CD8-positive, alpha-beta memory T cell (primary cell): ENCODE measurements at regions not wholly inside any gene's neighbourhood (a gene's known extent, or its start where the extent isn't known, plus 50 kb on each side); places are given as distances from the start of the nearest gene placed in this dataset.

Experiments
- CTCF ChIA-PET: fragments of 350-600 bp; sonication (Branson Sonifier 250); formaldehyde crosslinking; loops from one replicate; lab custom pipeline; 2021; ENCODE audit warnings: antibody characterized with exemption; lab: Charles Lee
- POLR2A ChIA-PET: fragments of 350-600 bp; sonication (Branson Sonifier 250); formaldehyde crosslinking; loops from one replicate; lab custom pipeline; 2021; ENCODE audit warnings: antibody characterized with exemption; lab: Charles Lee
- DNase-seq, 5 donors: peaks; one replicate each; pipeline versions ENCODE4 v3.0.0 to v3.0.0-alpha.2; 2020 to 2022; ENCODE audit warnings: mixed read lengths in 1 of 5
- H3K27ac ChIP-seq: one replicate; pipeline ENCODE4 v1.7.0; 2013; ENCODE audit warnings: low read depth, mild to moderate bottlenecking, low read length, moderate library complexity
- H3K27me3 ChIP-seq: 2 replicates; pipeline ENCODE4 v1.7.0; 2013; ENCODE audit warnings: low read length, mild to moderate bottlenecking; ENCODE audit not compliant: insufficient read depth, poor library complexity, severe bottlenecking
- H3K36me3 ChIP-seq: 2 replicates; pipeline ENCODE4 v1.7.0; 2013; ENCODE audit warnings: mild to moderate bottlenecking, low read length, moderate library complexity; ENCODE audit not compliant: insufficient read depth
- H3K4me1 ChIP-seq: 2 replicates; pipeline ENCODE4 v1.7.0; 2013; ENCODE audit warnings: mild to moderate bottlenecking, low read length, moderate library complexity; ENCODE audit not compliant: insufficient read depth
- H3K4me3 ChIP-seq: 2 replicates; pipeline ENCODE4 v1.7.0; 2013; ENCODE audit warnings: mild to moderate bottlenecking, low read length
- H3K9me3 ChIP-seq: 2 replicates; pipeline ENCODE4 v1.7.0; 2013; ENCODE audit warnings: mild to moderate bottlenecking, low read length
- H3K27ac Mint-ChIP-seq, 8 donors: one replicate each; pipeline ENCODE4 v1.8.0; 2020 to 2021; ENCODE audit warnings: mixed read lengths in 8 of 8, mild to moderate bottlenecking in 6 of 8, inconsistent platforms in 3 of 8, moderate library complexity in 3 of 8
- H3K27me3 Mint-ChIP-seq, 2 donors: one replicate each; pipeline ENCODE4 v1.8.0; 2020 to 2021; ENCODE audit warnings: mixed read lengths in 2 of 2, mild to moderate bottlenecking in 1 of 2, moderate library complexity in 1 of 2
- H3K36me3 Mint-ChIP-seq, 3 donors: one replicate each; pipeline ENCODE4 v1.8.0; 2020 to 2021; ENCODE audit warnings: mixed read lengths in 3 of 3, inconsistent platforms in 1 of 3, mild to moderate bottlenecking in 1 of 3
- H3K4me1 Mint-ChIP-seq, 3 donors: one replicate each; pipeline ENCODE4 v1.8.0; 2020 to 2021; ENCODE audit warnings: mixed read lengths in 3 of 3, inconsistent platforms in 1 of 3, mild to moderate bottlenecking in 1 of 3
- H3K4me3 Mint-ChIP-seq, 7 donors: one replicate each; pipeline ENCODE4 v1.8.0; 2020 to 2021; ENCODE audit warnings: mixed read lengths in 7 of 7, mild to moderate bottlenecking in 6 of 7, moderate library complexity in 4 of 7, inconsistent platforms in 2 of 7
- H3K9me3 Mint-ChIP-seq, 5 donors: one replicate each; pipeline ENCODE4 v1.8.0; 2020 to 2022; ENCODE audit warnings: mixed read lengths in 5 of 5, mild to moderate bottlenecking in 3 of 5, moderate library complexity in 2 of 5, inconsistent platforms in 1 of 5

DNA sequence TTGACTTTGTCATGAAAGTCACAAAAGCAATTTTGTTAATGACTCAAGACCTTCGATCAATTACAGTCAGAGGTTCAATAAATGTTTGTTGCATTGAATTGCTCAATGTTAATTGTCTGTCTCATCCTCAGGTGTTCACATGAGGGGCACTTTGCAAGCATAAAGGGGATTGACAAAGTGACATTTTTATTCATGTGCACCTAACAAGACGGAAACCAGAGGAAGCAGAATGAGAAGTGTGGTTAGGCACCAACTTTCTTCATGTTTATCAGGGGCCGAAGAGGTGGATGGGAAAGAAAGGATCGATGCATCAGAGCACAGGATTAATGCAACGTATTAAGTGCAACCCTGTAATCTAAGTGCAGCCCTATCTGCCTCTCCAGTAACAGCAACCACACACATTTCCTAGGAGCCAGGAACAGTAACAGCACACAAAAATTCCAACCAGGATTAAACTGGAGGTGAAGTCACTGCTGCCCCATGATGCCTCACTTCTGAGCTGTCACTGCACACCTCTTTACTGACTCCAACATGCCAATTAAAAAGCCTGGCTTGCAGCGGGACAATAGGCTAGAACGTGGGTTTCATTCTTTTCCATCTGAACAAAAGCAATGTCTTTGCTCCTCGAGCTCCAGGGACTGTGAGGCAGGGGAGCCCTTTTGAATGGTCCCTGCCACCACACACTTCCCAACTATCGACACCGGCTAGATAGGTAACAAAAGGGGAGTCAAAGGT lies 262.7 kb downstream of the CD83 start:
- Histone ChIP-seq H3K36me3 (no peaks in the 10 kb centered on the region), H3K27me3 (no peaks in the 10 kb centered on the region), H3K9me3 (no peaks in the 10 kb centered on the region), H3K4me1 (peaks cover 6% of the 10 kb centered on the region), H3K27ac (no peak overlapping the region), H3K4me3 (no peak overlapping the region)
- no peak overlapping the region for H3K27ac Mint-ChIP-seq
- ChIA-PET POLR2A (no interaction called here), CTCF (no interaction called here)
- H3K36me3 Mint-ChIP-seq: peaks cover 0 to 3% (median 0%) of the 10 kb centered on the region in 3 donors
- no peak overlapping the region for H3K4me3 Mint-ChIP-seq
- H3K9me3 Mint-ChIP-seq: peaks cover 0 to 2% (median 0%) of the 10 kb centered on the region in 5 donors
- H3K27me3 Mint-ChIP-seq: peaks cover 3 to 32% of the 10 kb centered on the region in 2 donors
- no peak for DNase-seq
- H3K4me1 Mint-ChIP-seq: peaks cover 12 to 13% (median 12%) of the 10 kb centered on the region in 3 donors

- Mint-ChIP-seq H3K4me1 (peaks cover 12 to 13% (median 12%) of the 10 kb centered on the region in 3 donors), H3K9me3 (peaks cover 0 to 2% (median 0%) of the 10 kb centered on the region in 5 donors), H3K27me3 (peaks cover 3 to 28% of the 10 kb centered on the region in 2 donors), H3K4me3 (no peak overlapping the region), H3K36me3 (peaks cover 0 to 3% (median 0%) of the 10 kb centered on the region in 3 donors), H3K27ac (no peak overlapping the region)
- Histone ChIP-seq H3K36me3 (no peaks in the 10 kb centered on the region), H3K9me3 (no peaks in the 10 kb centered on the region), H3K27ac (no peak overlapping the region), H3K4me1 (peaks cover 6% of the 10 kb centered on the region), H3K4me3 (no peak overlapping the region), H3K27me3 (no peaks in the 10 kb centered on the region)
- no peak for DNase-seq
- ChIA-PET POLR2A (no interaction called here), CTCF (no interaction called here)
Measured at GRCh38 chr6:14380901-14381828, 263.6 kb downstream of the CD83 start.

DNA sequence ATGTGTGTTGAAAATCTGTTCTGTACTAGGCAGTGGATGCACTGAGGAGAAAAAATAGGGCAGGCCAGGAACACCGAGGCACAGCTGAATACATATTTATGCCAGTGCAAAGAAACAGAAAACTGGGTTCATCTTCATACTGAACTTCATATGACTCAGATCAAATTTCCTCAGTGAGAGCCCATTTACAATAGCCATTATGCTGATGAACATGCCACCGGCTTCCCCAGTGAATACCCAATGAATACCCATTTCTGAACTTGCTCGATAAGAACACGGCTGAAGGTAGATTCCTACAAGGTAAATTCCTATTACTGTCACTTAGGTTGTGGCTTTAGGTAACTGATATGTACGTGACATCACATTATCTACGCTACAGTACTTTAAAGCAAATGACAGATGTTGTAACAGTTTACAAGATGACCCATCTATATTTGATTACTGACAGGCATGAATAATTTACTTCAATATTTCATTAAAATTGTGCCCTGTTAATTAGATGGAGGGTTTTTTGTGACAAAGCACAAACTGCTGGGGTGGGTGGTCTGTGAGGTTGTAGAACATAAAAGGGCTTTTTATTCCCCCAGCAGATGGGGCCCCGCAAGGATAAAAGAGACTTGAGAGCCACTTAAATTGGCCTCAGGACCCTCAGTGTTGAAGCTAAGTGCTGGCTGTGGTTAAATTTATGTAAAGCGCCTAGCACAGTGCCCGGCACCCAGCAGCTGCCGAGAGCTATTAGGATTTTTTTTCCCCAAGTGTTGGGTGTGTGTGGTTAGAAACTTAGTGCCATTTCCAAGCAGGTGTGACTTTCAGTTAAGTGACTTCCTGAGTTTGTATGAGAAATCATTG lies 264.5 kb downstream of the CD83 start:
- Mint-ChIP-seq H3K36me3 (peaks cover 0 to 3% (median 0%) of the 10 kb centered on the region in 3 donors), H3K27me3 (peaks cover 3 to 28% of the 10 kb centered on the region in 2 donors), H3K4me1 (peaks cover 12 to 13% (median 12%) of the 10 kb centered on the region in 3 donors), H3K4me3 (no peak overlapping the region), H3K9me3 (peaks cover 0 to 2% (median 0%) of the 10 kb centered on the region in 5 donors), H3K27ac (no peak overlapping the region)
- no peaks in the 10 kb centered on the region for H3K27me3 ChIP-seq
- H3K4me1 ChIP-seq: peaks cover 6% of the 10 kb centered on the region
- no peak overlapping the region for H3K27ac ChIP-seq
- POLR2A ChIA-PET: no interaction called here
- peak in 1 of 5 donors; percentile 0 for DNase-seq
- H3K4me3 ChIP-seq: no peak overlapping the region
- CTCF ChIA-PET: no interaction called here
- H3K36me3 ChIP-seq: no peaks in the 10 kb centered on the region
- no peaks in the 10 kb centered on the region for H3K9me3 ChIP-seq

GRCh38 chr6:14382678-14383236 lies 265.2 kb downstream of the CD83 start:
- H3K36me3 ChIP-seq: no peaks in the 10 kb centered on the region
- no peak for DNase-seq
- peaks cover 0 to 2% (median 0%) of the 10 kb centered on the region in 5 donors for H3K9me3 Mint-ChIP-seq
- H3K9me3 ChIP-seq: no peaks in the 10 kb centered on the region
- H3K27me3 Mint-ChIP-seq: peaks cover 0 to 28% of the 10 kb centered on the region in 2 donors
- H3K4me1 Mint-ChIP-seq: peaks cover 12 to 13% (median 12%) of the 10 kb centered on the region in 3 donors
- no peak overlapping the region for H3K27ac ChIP-seq
- H3K27me3 ChIP-seq: no peaks in the 10 kb centered on the region
- H3K4me3 ChIP-seq: no peak overlapping the region
- no peak overlapping the region for H3K4me3 Mint-ChIP-seq
- ChIA-PET CTCF (no interaction called here), POLR2A (no interaction called here)
- peak overlapping the region in 1 of 8 donors; percentile 40 for H3K27ac Mint-ChIP-seq
- H3K4me1 ChIP-seq: peaks cover 6% of the 10 kb centered on the region
- H3K36me3 Mint-ChIP-seq: peaks cover 0 to 3% (median 0%) of the 10 kb centered on the region in 3 donors

DNA sequence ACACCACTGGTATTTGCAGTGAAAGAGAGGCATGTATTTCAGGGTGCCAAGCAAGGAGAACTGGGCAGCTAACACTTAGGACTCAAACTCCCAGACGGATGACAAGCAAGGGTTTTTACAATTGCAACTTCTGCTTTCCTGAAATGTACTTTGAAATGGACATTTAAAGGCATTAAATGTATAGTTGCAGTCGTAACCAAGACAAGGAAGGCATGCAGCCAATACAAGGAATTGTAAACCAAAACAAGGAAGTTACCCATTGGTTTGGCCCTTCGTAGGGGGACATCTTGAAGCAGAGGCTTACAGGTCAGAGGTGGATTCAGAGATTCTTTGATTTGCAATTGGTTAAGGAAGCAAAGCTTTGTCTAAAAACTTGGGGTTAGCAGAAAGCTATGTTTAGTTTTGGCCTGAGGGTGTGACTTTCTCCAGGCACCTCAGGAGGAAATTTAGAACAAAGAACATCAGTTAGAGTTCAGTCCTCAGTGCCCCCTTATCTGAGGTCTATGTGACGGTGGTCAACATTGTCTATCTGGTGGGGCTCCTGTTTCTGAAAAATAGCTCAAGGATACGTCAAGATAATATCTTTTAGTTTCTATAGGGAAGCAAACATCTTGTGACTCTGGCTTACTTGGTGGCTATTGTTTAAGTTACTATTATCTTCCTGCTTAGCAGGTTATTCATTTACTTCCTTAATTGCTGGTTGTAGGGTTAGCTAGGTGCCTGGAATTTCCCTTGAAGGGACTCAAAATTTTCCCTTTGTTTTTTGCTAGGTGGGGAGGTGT lies 266.0 kb downstream of the CD83 start:
- Histone ChIP-seq H3K9me3 (no peaks in the 10 kb centered on the region), H3K27me3 (no peaks in the 10 kb centered on the region), H3K27ac (no peak overlapping the region), H3K4me1 (peaks cover 6% of the 10 kb centered on the region), H3K4me3 (no peak overlapping the region), H3K36me3 (no peaks in the 10 kb centered on the region)
- Mint-ChIP-seq H3K27me3 (peaks cover 0 to 28% of the 10 kb centered on the region in 2 donors), H3K27ac (no peak overlapping the region), H3K4me3 (no peak overlapping the region), H3K9me3 (no peaks in the 10 kb centered on the region), H3K36me3 (no peaks in the 10 kb centered on the region), H3K4me1 (peaks cover 12 to 13% (median 12%) of the 10 kb centered on the region in 3 donors)
- POLR2A ChIA-PET: no interaction called here
- CTCF ChIA-PET: no interaction called here
- no peak for DNase-seq

GRCh38 chr6:14384175-14384949 lies 266.8 kb downstream of the CD83 start:
- POLR2A ChIA-PET: no interaction called here
- Histone ChIP-seq H3K4me3 (no peak overlapping the region), H3K27me3 (no peaks in the 10 kb centered on the region), H3K9me3 (no peaks in the 10 kb centered on the region), H3K36me3 (no peaks in the 10 kb centered on the region), H3K27ac (no peak overlapping the region), H3K4me1 (peaks cover 6% of the 10 kb centered on the region)
- Mint-ChIP-seq H3K27ac (no peak overlapping the region), H3K9me3 (no peaks in the 10 kb centered on the region), H3K4me3 (no peak overlapping the region), H3K4me1 (peaks cover 12 to 13% (median 12%) of the 10 kb centered on the region in 3 donors), H3K36me3 (no peaks in the 10 kb centered on the region), H3K27me3 (peaks cover 0 to 28% of the 10 kb centered on the region in 2 donors)
- no peak for DNase-seq
- CTCF ChIA-PET: no interaction called here
